ENCODE measurements at regions not wholly inside any gene's neighbourhood (a gene's known extent, or its start where the extent isn't known, plus 50 kb on each side); places are given as distances from the start of the nearest gene placed in this dataset.

- Histone ChIP-seq H4K20me1 (replicated peaks; ENCODE audit: insufficient read depth) (no peaks in the 10 kb centered on the region), H3K79me2 (replicated peaks; ENCODE audit: insufficient read depth) (no peaks in the 10 kb centered on the region), H3K4me2 (no peak overlapping the region), H3K4me3 (no peak overlapping the region), H3K27me3 (ENCODE audit: insufficient read depth) (no peaks in the 10 kb centered on the region), H3K4me1 (ENCODE audit: insufficient read depth) (peaks cover 3% of the 10 kb centered on the region; the same call in 1 of the 2 replicates), H3K36me3 (ENCODE audit: insufficient read depth) (no peaks in the 10 kb centered on the region), H3K27ac (ENCODE audit: low read depth) (no peak overlapping the region), H3F3A (replicated peaks; ENCODE audit: low read depth) (no peaks in the 10 kb centered on the region), H2AFZ (no peak overlapping the region; the same call in 1 of the 2 replicates), H3K9me2 (ENCODE audit: insufficient read depth) (no peaks in the 10 kb centered on the region)
- H3K27me3 Mint-ChIP-seq (ENCODE audit: insufficient read depth, low read depth, poor library complexity): no peaks in the 10 kb centered on the region
- no peak overlapping the region for H3K4me3 Mint-ChIP-seq
- no peak for ATAC-seq
- no peaks in the 10 kb centered on the region; the same call in 2 of the 3 replicates for H3K9me3 Mint-ChIP-seq
- no peaks in the 10 kb centered on the region for H3K36me3 Mint-ChIP-seq (ENCODE audit: low read depth)
- TF ChIP-seq POLR2AphosphoS5 (IDR thresholded peaks at IDR 0.05; ENCODE audit: low read depth): no peak
- TF ChIP-seq JUNB (IDR thresholded peaks at IDR 0.05; ENCODE audit: unreplicated experiment): no peak
- TF ChIP-seq EZH2phosphoT487 (IDR thresholded peaks at IDR 0.05; ENCODE audit: unreplicated experiment): no peak
- no peak for TF ChIP-seq CREB1 (CRISPR knock-in tag; IDR thresholded peaks at IDR 0.05; ENCODE audit: low read depth)
- no peak for TF ChIP-seq ZNF331 (CRISPR knock-in tag; IDR thresholded peaks at IDR 0.05; ENCODE audit: low read depth)
- no peak for TF ChIP-seq ETS1 (IDR thresholded peaks at IDR 0.05)
- no peak for TF ChIP-seq EZH2 (IDR thresholded peaks at IDR 0.05; ENCODE audit: low read depth, unreplicated experiment)
- TF ChIP-seq ZNF462 (CRISPR knock-in tag; IDR thresholded peaks at IDR 0.05): no peak
- TF ChIP-seq ZNF114 (CRISPR knock-in tag; IDR thresholded peaks at IDR 0.05): no peak
- TF ChIP-seq, protein P1, sequence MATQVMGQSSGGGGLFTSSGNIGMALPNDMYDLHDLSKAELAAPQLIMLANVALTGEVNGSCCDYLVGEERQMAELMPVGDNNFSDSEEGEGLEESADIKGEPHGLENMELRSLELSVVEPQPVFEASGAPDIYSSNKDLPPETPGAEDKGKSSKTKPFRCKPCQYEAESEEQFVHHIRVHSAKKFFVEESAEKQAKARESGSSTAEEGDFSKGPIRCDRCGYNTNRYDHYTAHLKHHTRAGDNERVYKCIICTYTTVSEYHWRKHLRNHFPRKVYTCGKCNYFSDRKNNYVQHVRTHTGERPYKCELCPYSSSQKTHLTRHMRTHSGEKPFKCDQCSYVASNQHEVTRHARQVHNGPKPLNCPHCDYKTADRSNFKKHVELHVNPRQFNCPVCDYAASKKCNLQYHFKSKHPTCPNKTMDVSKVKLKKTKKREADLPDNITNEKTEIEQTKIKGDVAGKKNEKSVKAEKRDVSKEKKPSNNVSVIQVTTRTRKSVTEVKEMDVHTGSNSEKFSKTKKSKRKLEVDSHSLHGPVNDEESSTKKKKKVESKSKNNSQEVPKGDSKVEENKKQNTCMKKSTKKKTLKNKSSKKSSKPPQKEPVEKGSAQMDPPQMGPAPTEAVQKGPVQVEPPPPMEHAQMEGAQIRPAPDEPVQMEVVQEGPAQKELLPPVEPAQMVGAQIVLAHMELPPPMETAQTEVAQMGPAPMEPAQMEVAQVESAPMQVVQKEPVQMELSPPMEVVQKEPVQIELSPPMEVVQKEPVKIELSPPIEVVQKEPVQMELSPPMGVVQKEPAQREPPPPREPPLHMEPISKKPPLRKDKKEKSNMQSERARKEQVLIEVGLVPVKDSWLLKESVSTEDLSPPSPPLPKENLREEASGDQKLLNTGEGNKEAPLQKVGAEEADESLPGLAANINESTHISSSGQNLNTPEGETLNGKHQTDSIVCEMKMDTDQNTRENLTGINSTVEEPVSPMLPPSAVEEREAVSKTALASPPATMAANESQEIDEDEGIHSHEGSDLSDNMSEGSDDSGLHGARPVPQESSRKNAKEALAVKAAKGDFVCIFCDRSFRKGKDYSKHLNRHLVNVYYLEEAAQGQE (IDR thresholded peaks at IDR 0.05; ENCODE audit: unreplicated experiment): no peak
- no peak for TF ChIP-seq NANOG (IDR thresholded peaks at IDR 0.05; ENCODE audit: borderline replicate concordance)
- TF ChIP-seq, protein P2, sequence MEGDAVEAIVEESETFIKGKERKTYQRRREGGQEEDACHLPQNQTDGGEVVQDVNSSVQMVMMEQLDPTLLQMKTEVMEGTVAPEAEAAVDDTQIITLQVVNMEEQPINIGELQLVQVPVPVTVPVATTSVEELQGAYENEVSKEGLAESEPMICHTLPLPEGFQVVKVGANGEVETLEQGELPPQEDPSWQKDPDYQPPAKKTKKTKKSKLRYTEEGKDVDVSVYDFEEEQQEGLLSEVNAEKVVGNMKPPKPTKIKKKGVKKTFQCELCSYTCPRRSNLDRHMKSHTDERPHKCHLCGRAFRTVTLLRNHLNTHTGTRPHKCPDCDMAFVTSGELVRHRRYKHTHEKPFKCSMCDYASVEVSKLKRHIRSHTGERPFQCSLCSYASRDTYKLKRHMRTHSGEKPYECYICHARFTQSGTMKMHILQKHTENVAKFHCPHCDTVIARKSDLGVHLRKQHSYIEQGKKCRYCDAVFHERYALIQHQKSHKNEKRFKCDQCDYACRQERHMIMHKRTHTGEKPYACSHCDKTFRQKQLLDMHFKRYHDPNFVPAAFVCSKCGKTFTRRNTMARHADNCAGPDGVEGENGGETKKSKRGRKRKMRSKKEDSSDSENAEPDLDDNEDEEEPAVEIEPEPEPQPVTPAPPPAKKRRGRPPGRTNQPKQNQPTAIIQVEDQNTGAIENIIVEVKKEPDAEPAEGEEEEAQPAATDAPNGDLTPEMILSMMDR (conservative IDR thresholded peaks at IDR 0.05; ENCODE audit: low read depth in 2 of 2): no peak
- TF ChIP-seq STAT1 (IDR thresholded peaks at IDR 0.05; ENCODE audit: unreplicated experiment): no peak
- no peaks in the 10 kb centered on the region for H3K4me1 Mint-ChIP-seq
- no peak overlapping the region for H3K27ac Mint-ChIP-seq
- DNase-seq (ENCODE audit: low spot score): no peak
Observed at GRCh38 chr13:65746406-65746921, 1483.7 kb downstream of the PCDH9 start.

Data from GM23338 (cell line).